ENCODE measurements at regions not wholly inside any gene's neighbourhood (a gene's known extent, or its start where the extent isn't known, plus 50 kb on each side); places are given as distances from the start of the nearest gene placed in this dataset.

GRCh38 chr11:82056450-82056849 lies 677.2 kb downstream of the FAM181B start:
- Mint-ChIP-seq H3K36me3 (no peaks in the 10 kb centered on the region), H3K27me3 (ENCODE audit: insufficient read depth, low read depth) (no peaks in the 10 kb centered on the region), H3K9me3 (no peaks in the 10 kb centered on the region), H3K4me3 (no peak overlapping the region), H3K4me1 (no peaks in the 10 kb centered on the region), H3K27ac (no peak overlapping the region)
- Histone ChIP-seq H3K4me1 (no peaks in the 10 kb centered on the region), H3K79me2 (ENCODE audit: low read depth) (no peaks in the 10 kb centered on the region), H4K20me1 (ENCODE audit: low read depth) (no peaks in the 10 kb centered on the region), H3K4me2 (no peak overlapping the region), H3K36me3 (no peaks in the 10 kb centered on the region), H3K9ac (no peak overlapping the region), H2AFZ (replicated peaks) (no peak overlapping the region), H3K27ac (no peak overlapping the region), H3K9me3 (ENCODE audit: low read depth) (no peaks in the 10 kb centered on the region), H3K4me3 (no peak overlapping the region), H3K27me3 (no peaks in the 10 kb centered on the region), H3F3A (ENCODE audit: low read depth) (no peaks in the 10 kb centered on the region)
- TF ChIP-seq EZH2phosphoT487 (IDR thresholded peaks at IDR 0.05), result no peak
- no peak for DNase-seq (ENCODE audit: low spot score)

- H3K79me2 ChIP-seq (ENCODE audit: low read depth), result no peaks in the 10 kb centered on the region
- TF ChIP-seq EZH2 (IDR thresholded peaks at IDR 0.05), result no peak
- no peak for TF ChIP-seq CTCF (IDR thresholded peaks at IDR 0.05)
- TF ChIP-seq EZH2phosphoT487 (IDR thresholded peaks at IDR 0.05), result no peak
- H3K9me3 ChIP-seq (ENCODE audit: low read depth), result no peaks in the 10 kb centered on the region
- no peak overlapping the region for H3K27ac ChIP-seq
- Mint-ChIP-seq H3K4me1 (peaks cover 7% of the 10 kb centered on the region), H3K27me3 (ENCODE audit: insufficient read depth, low read depth) (peaks cover 4% of the 10 kb centered on the region), H3K36me3 (no peaks in the 10 kb centered on the region), H3K4me3 (no peak overlapping the region), H3K9me3 (no peaks in the 10 kb centered on the region), H3K27ac (no peak overlapping the region)
- no peak overlapping the region for H3K4me3 ChIP-seq
- no peaks in the 10 kb centered on the region for H3K4me1 ChIP-seq
- DNase-seq (ENCODE audit: low spot score), result no peak
- no peak overlapping the region for H3K4me2 ChIP-seq
- no peaks in the 10 kb centered on the region for H4K20me1 ChIP-seq (ENCODE audit: low read depth)
- no peak overlapping the region for H3K9ac ChIP-seq
- no peaks in the 10 kb centered on the region for H3K27me3 ChIP-seq
- no peaks in the 10 kb centered on the region for H3K36me3 ChIP-seq
- no peak overlapping the region for H2AFZ ChIP-seq (replicated peaks)
- H3F3A ChIP-seq (ENCODE audit: low read depth), result no peaks in the 10 kb centered on the region
Observed at GRCh38 chr11:82049199-82049598, 684.5 kb downstream of the FAM181B start.

GRCh38 chr11:82047200-82047599 lies 686.5 kb downstream of the FAM181B start:
- Histone ChIP-seq H3K4me2 (no peak overlapping the region), H3K79me2 (ENCODE audit: low read depth) (no peaks in the 10 kb centered on the region), H3F3A (ENCODE audit: low read depth) (no peaks in the 10 kb centered on the region), H4K20me1 (ENCODE audit: low read depth) (no peaks in the 10 kb centered on the region), H3K9me3 (ENCODE audit: low read depth) (no peaks in the 10 kb centered on the region), H2AFZ (replicated peaks) (no peak overlapping the region), H3K27ac (no peak overlapping the region), H3K36me3 (no peaks in the 10 kb centered on the region), H3K4me1 (no peaks in the 10 kb centered on the region), H3K9ac (no peak overlapping the region), H3K27me3 (no peaks in the 10 kb centered on the region), H3K4me3 (no peak overlapping the region)
- H3K4me3 Mint-ChIP-seq, result no peak overlapping the region
- no peak for DNase-seq (ENCODE audit: low spot score)
- H3K27ac Mint-ChIP-seq, result no peak overlapping the region
- H3K27me3 Mint-ChIP-seq (ENCODE audit: insufficient read depth, low read depth), result peaks cover 4% of the 10 kb centered on the region
- H3K9me3 Mint-ChIP-seq, result no peaks in the 10 kb centered on the region
- peaks cover 7% of the 10 kb centered on the region for H3K4me1 Mint-ChIP-seq
- no peak for TF ChIP-seq EZH2phosphoT487 (IDR thresholded peaks at IDR 0.05)
- no peak for TF ChIP-seq EZH2 (IDR thresholded peaks at IDR 0.05)
- TF ChIP-seq CTCF (IDR thresholded peaks at IDR 0.05), result no peak
- no peaks in the 10 kb centered on the region for H3K36me3 Mint-ChIP-seq

GRCh38 chr11:82046778-82047177 lies 686.9 kb downstream of the FAM181B start:
- no peaks in the 10 kb centered on the region for H3K36me3 ChIP-seq
- no peaks in the 10 kb centered on the region for H3K9me3 ChIP-seq (ENCODE audit: low read depth)
- Mint-ChIP-seq H3K36me3 (no peaks in the 10 kb centered on the region), H3K27me3 (ENCODE audit: insufficient read depth, low read depth) (peaks cover 4% of the 10 kb centered on the region), H3K4me3 (no peak overlapping the region), H3K4me1 (peaks cover 7% of the 10 kb centered on the region), H3K9me3 (no peaks in the 10 kb centered on the region), H3K27ac (no peak overlapping the region)
- no peaks in the 10 kb centered on the region for H3F3A ChIP-seq (ENCODE audit: low read depth)
- no peak overlapping the region for H3K27ac ChIP-seq
- H3K4me1 ChIP-seq, result no peaks in the 10 kb centered on the region
- H3K4me3 ChIP-seq, result no peak overlapping the region
- no peaks in the 10 kb centered on the region for H4K20me1 ChIP-seq (ENCODE audit: low read depth)
- DNase-seq (ENCODE audit: low spot score), result no peak
- no peaks in the 10 kb centered on the region for H3K79me2 ChIP-seq (ENCODE audit: low read depth)
- H3K27me3 ChIP-seq, result no peaks in the 10 kb centered on the region
- TF ChIP-seq EZH2phosphoT487 (IDR thresholded peaks at IDR 0.05), result no peak
- no peak for TF ChIP-seq CTCF (IDR thresholded peaks at IDR 0.05)
- TF ChIP-seq EZH2 (IDR thresholded peaks at IDR 0.05), result no peak
- no peak overlapping the region for H3K9ac ChIP-seq
- no peak overlapping the region for H3K4me2 ChIP-seq
- no peak overlapping the region for H2AFZ ChIP-seq (replicated peaks)

Data from neural progenitor cell (in vitro differentiated cells).